ENCODE measurements at regions not wholly inside any gene's neighbourhood (a gene's known extent, or its start where the extent isn't known, plus 50 kb on each side); places are given as distances from the start of the nearest gene placed in this dataset.

DNA sequence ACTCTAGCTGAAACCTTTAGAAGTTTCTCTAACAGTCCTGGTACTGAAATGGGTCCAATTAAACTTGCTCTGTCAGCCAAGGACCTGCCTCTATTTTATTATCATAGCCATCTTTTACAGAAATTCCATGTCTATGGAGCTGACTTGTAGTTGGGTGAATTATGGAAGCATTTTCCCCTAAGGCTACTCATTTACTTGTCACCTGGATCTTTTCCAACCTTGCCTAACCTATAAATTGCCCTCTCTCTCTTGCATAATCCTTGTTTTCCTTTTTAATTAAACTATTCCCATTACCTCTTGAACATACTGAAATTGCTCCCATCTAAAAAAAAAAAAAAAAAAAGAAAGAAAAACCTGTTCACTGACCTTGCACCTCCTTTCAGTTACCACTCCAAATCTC is 74.6 kb upstream of the DOK6 start:
- no peak for DNase-seq (ENCODE audit: low read depth in 3 of 3, low spot score in 2 of 3)

DNA sequence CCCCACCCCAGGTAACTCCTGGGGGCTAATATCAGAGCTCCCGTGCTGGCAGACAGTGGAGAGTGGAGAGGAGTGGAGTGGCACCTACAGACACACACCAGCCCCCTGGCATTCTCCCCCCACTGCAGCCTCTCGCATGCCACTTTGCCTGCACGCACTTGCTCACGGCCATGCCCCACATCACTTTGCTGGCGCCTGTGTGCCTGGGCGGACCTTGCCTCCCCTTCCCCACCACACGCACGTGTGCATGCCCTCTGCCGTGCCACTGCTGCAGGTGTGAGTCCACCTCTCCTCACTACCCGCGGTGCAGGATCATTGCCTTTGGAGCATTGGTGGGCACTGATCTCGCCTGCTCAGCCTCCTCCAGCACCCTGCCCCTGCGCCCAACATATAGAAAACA is 72.6 kb upstream of the DOK6 start:
- no peak for DNase-seq (ENCODE audit: low read depth in 3 of 3, low spot score in 2 of 3)

DNA sequence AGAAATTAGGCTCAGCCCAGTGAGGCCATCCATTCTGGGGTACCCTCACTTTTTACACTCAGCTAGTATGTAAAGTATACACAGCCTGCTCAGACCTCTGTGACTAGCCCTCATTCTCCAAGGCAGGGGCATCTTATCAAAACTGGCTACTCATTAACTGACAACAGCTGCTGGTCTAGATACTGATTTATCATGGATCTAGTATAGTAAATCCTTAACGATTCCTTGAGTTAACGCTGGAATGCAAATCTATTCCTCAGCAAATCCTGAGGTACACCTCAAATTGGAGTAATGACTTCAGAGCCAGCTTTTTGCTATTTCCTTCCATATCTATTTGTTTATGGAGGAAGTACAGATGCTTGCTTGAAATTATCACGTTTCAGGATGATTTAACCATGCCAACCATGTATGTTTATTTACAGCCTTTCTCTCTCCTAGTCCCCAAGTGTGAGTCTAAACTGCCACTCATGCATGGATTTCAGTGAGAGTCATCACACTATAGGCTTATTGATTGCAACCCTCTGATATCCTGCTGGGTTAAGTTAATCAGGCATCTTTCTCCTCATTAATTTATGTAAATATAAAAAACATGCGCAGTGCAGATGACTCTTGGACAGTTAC is 70.2 kb upstream of the DOK6 start:
- DNase-seq (ENCODE audit: low read depth in 3 of 3, low spot score in 2 of 3) = peak in 1 of 3 donors; percentile 21

DNA sequence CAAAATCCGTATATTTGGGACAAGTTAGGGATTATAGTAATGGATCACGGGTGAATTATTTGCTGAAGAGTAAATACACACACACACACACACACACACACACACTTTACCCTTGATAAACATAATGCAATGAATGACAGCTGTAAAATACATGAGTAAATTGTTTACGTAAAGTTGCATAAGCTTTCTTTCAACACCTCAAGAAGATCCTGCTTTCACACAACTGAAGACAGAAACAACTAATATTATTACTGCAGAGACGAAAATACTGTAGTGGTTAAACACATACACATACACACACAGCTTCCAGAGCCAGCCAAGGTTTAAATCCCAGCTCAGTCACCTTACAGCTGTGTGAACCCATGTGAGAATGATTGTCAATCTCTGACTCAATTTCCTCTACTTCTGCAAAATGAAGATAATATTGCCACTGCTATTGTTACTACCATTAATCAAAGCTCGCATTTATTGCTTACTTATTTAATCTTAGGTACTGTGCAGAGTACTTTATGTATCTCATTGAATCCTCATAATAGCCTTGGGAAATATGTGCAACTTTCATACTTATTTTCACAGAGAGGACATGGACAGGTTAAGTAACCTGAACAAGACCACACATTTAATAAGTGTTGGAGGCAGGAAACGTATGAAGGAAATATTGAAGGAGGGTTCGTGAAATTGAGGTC is 50.6 kb upstream of the DOK6 start:
- DNase-seq (ENCODE audit: low read depth in 3 of 3, low spot score in 2 of 3) = no peak
